Ramos (cell line): ENCODE measurements at regions not wholly inside any gene's neighbourhood (a gene's known extent, or its start where the extent isn't known, plus 50 kb on each side); places are given as distances from the start of the nearest gene placed in this dataset.

Experiments
- in situ Hi-C: fragments of 300-500 bp; cut with MboI; formaldehyde crosslinking; loops from one replicate; pipeline ENCODE4 v1.14.3; 2022; ENCODE audit warnings: low sequenced_read_pairs; ENCODE audit not compliant: unreplicated experiment

GRCh38 chr3:66592016-66592761 lies 91.4 kb upstream of the LRIG1 start:
- in situ Hi-C loops: no loop called here

DNA sequence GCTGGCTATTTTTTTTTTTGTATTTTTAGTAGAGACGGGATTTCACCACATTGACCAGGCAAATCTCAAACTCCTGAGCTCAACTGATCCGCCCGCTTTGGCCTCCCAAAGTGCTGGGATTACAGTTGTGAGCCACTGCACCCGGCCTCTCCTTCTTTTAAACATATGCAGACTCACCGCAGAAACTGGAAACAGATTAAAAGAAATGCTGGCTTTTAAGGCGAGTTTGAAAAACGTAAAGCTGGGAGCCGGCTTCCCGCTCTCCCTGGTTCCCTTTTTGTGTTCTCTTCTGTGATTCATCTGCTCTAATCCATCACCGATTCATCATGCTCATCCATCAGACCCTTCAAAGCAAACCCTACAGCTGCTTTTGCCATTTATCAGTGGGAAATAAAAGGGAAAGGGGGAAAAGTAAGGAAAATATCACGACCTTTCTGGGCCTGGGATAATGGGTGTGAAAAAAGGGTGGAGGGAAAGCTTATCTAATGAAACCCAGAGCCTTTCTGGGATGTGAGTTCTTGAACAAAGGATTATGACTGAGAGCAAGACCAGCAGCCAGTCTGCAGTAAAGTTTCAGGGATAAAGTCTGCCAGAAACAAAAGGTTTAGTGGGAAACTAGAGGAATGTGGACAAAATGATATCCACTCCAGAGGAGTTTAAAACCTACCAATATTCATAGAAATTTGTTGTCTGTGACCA lies 92.3 kb upstream of the LRIG1 start:
- in situ Hi-C loops: no loop called here

DNA sequence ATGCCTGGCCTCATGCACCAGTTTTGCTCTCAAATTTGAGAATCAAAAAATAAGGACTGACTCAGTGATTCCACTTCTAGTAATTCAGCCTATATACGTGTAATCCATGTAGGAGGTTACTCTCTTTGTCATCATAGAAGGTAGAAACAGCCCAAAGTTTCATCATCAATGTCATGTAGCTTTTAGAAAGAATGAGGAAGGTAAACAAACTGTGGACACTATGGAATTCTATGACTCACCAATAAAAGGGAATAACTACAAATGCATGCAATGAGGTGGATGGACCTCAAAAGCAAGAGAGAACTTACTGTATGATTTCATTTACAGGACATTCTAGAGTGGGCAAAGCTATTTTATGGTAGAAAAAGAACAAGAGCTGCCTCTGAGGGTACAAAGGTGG lies 93.2 kb upstream of the LRIG1 start:
- in situ Hi-C loops: no loop called here

GRCh38 chr3:66597308-66597863 lies 96.6 kb upstream of the LRIG1 start:
- in situ Hi-C loops: no loop called here

DNA sequence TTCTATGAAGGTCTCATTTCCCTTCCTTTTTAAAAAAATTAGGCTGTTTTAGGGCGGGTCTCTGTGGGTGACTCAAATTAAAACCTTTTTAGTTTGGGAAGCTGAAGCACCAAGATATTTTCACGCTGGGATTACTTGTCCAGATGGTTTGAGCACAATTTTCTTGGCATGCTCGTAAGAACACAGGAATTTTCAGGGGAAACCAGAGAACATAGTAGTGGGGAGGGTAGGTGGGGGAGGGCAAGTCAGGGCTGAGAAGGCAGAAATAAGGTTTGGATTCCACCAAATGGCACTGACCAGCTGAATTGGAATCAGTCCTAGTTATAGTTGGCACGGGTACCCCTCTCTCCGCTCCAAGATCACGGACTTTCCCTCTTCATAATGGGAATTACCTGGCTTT lies 97.3 kb upstream of the LRIG1 start:
- in situ Hi-C loops: no loop called here

- in situ Hi-C loops: no loop called here
Observed at GRCh38 chr3:66602237-66602636, 101.4 kb upstream of the LRIG1 start.

GRCh38 chr3:66602691-66603090 lies 101.9 kb upstream of the LRIG1 start:
- in situ Hi-C loops: no loop called here

DNA sequence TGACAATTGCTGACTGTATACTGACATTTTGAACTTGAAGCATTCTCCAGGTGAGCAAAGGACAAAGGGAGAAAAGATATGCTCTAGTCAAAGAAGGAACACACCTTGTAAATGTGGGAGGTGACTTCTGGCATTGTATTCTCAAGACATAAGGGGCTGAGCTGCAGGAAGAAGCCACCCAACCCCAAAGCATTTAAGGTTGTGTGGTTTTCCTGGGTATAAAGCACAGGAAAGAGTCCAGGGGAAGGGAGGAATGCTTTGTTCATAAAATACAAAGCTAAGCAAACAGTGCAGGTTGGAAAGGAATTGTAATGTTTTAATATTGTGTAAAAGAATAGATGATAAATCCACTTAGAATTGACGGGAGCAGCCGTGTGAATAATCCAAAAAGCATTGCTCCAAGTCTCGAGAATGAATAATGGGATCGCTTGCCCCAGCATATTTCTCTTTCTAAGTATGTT lies 102.4 kb upstream of the LRIG1 start:
- in situ Hi-C loops: no loop called here

- in situ Hi-C loops: no loop called here
Observed at GRCh38 chr3:66604481-66604880, 103.7 kb upstream of the LRIG1 start.

- in situ Hi-C loops: no loop called here
Observed at GRCh38 chr3:66606126-66606525, 105.3 kb upstream of the LRIG1 start.

GRCh38 chr3:66606868-66607267 lies 106.0 kb upstream of the LRIG1 start:
- in situ Hi-C loops: no loop called here

GRCh38 chr3:66609660-66610561 lies 109.1 kb upstream of the LRIG1 start:
- in situ Hi-C loops: no loop called here

- in situ Hi-C loops: no loop called here
Observed at GRCh38 chr3:66610562-66610909, 109.7 kb upstream of the LRIG1 start.

DNA sequence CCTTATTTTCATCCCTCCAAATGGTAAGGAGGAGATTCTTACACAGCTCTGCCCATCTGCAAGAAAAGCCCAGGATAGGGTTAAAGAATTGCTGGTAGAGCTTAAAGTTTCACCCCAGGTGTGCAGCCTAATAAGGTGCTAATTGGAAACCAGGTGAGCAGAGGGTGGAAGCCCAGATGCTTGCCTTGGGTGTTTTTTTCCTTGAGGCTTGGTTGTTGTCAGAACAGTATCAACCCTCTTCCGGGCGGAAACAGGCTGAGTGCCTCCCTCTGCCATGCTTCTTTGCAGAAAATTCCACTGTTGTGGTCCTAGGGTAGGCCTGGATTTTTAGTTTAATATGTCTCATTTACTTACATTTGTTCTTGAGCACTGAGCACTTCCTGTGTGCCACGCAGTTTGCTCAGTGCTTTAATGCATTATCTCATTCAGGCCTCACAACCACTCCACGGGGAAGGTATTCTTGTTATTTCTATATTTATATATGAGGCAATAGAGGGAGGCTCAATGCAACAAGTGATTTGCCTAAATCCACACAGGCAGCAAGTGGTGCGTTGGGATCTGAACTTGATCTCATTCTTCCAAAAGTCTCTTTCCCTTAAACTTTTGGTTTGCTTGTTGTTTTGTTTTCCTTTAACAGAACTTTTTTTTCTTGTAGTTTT lies 115.0 kb upstream of the LRIG1 start:
- in situ Hi-C loops: no loop called here

- in situ Hi-C loops: no loop called here
Observed at GRCh38 chr3:66617351-66617750, 116.5 kb upstream of the LRIG1 start.

GRCh38 chr3:66618066-66618465 lies 117.2 kb upstream of the LRIG1 start:
- in situ Hi-C loops: no loop called here

GRCh38 chr3:66620296-66620695 lies 119.5 kb upstream of the LRIG1 start:
- in situ Hi-C loops: no loop called here

- in situ Hi-C loops: no loop called here
Observed at GRCh38 chr3:66622756-66623457, 122.1 kb upstream of the LRIG1 start.

DNA sequence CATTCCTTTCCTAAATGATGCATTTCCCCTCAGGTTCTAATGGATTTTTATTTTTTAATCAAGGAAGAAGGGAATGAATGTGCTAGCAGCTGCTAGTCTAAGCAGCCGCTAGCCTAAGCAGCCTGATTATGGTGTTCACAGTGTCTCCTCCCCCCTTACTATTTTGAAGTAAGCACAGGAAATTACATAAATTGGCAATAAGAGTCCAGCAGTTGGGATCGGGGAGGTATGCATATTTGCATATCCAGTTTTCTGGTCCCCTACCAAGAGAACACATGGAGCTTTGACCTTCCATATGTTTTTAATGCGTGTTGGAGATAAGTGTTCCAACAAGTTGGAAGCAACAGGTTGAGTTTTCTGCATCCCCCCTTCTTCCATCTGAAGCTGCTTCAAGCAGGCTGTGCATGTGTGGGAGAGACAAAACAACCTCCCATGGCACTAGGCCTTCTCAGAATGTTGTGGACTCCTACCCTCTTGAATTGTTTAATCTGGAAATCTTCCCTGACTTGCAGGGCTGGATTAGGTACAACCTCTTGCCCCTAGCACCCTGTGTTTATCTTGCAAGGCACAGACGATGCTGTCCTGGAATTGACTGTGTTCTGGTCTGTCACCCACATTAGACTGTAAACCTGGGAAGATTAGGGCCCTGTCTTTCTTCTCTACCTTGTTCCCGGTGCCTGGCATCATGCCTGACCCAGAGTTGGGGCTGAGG lies 124.8 kb upstream of the LRIG1 start:
- in situ Hi-C loops: no loop called here
